Ascending aorta (tissue), 2 donors: ENCODE measurements at regions not wholly inside any gene's neighbourhood (a gene's known extent, or its start where the extent isn't known, plus 50 kb on each side); places are given as distances from the start of the nearest gene placed in this dataset.

Source experiments
- DNase-seq, 2 donors: peaks; one replicate each; pipeline ENCODE4 v3.0.0-alpha.2; 2019; ENCODE audit warnings: low spot score in 2 of 2
- H3K27ac ChIP-seq, 2 donors: fragments of 200-600 bp; sonication (generic); one replicate each; pipeline ENCODE4 v1.5.1; 2016 to 2017; ENCODE audit warnings: mild to moderate bottlenecking in 1 of 2
- H3K27me3 ChIP-seq: fragments of 200-600 bp; sonication (generic); one replicate; pipeline ENCODE4 v1.5.1; 2017
- H3K36me3 ChIP-seq, 2 donors: fragments of 200-600 bp; sonication (generic); one replicate each; pipeline ENCODE4 v1.5.1; 2016
- H3K4me1 ChIP-seq, 2 donors: fragments of 200-600 bp; sonication (generic); one replicate each; pipeline ENCODE4 v1.5.1; 2016 to 2017; ENCODE audit warnings: mild to moderate bottlenecking in 1 of 2
- H3K4me3 ChIP-seq, 2 donors: fragments of 200-600 bp; sonication (generic); one replicate each; pipeline ENCODE4 v1.5.1; 2016 to 2017; ENCODE audit warnings: mild to moderate bottlenecking in 1 of 2
- H3K9me3 ChIP-seq, 2 donors: fragments of 200-600 bp; sonication (generic); one replicate each; pipeline ENCODE4 v1.5.1; 2016
- intact Hi-C: fragments of 100-400 bp; cut with DNase I; formaldehyde crosslinking; loops from one replicate; pipeline ENCODE4 v1.15.1; 2023
- TF ChIP-seq, protein P1 (sequence below), 3 experiments: fragments of 200-600 bp in 2 of 3; fragments of 450-650 bp in 1 of 3; sonication (generic) in 2 of 3; IDR thresholded peaks; one replicate each; pipeline ENCODE4 v1.5.1; 2016 to 2019; ENCODE audit warnings: antibody characterized with exemption in 3 of 3, mild to moderate bottlenecking in 1 of 3, moderate library complexity in 1 of 3

DNA sequence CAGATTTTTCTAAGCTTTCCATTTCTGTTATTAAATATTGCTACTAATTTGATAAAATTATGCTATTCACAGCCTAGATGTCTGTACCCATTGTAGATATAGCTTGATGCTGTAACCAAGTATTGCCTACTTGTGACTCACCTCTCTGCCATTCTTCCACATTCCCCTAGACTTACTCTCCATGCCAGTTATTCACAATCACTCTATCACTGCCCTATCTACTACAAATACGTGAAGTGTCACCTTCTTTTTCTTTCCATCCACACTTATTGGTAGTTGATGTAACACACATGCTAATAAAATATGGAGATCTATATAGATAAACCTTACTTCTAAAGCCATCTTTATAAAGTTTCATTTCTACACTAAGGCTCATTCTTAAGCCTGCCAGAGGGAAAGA lies 179.4 kb upstream of the PACRGL start:
- intact Hi-C loops: no loop called here
- Histone ChIP-seq H3K36me3 (no peaks in the 10 kb centered on the region), H3K9me3 (no peaks in the 10 kb centered on the region), H3K4me3 (no peak overlapping the region), H3K27ac (no peak overlapping the region), H3K27me3 (no peaks in the 10 kb centered on the region), H3K4me1 (no peaks in the 10 kb centered on the region)
- no peak for DNase-seq
- TF ChIP-seq, protein P1, sequence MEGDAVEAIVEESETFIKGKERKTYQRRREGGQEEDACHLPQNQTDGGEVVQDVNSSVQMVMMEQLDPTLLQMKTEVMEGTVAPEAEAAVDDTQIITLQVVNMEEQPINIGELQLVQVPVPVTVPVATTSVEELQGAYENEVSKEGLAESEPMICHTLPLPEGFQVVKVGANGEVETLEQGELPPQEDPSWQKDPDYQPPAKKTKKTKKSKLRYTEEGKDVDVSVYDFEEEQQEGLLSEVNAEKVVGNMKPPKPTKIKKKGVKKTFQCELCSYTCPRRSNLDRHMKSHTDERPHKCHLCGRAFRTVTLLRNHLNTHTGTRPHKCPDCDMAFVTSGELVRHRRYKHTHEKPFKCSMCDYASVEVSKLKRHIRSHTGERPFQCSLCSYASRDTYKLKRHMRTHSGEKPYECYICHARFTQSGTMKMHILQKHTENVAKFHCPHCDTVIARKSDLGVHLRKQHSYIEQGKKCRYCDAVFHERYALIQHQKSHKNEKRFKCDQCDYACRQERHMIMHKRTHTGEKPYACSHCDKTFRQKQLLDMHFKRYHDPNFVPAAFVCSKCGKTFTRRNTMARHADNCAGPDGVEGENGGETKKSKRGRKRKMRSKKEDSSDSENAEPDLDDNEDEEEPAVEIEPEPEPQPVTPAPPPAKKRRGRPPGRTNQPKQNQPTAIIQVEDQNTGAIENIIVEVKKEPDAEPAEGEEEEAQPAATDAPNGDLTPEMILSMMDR (IDR thresholded peaks at IDR 0.05): no peak

DNA sequence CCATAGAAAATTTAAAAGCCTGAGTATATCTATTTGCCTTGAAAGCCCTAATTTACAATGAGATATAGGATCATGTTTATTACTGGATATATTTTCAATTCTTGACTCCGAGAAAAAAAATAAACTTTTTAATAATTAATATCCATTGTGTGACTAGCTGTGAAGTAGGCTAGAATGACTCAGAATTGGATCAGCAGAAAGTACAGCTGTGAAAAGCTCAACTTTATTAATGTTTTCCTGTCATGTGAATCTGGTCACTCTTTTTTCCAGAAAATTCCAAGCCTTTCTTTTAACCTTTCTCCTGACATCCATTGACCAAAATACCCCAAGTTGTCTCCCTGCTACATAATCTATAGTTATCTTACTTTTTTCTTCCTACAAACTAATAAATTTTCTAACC lies 171.8 kb upstream of the PACRGL start:
- no peak for DNase-seq
- TF ChIP-seq, protein P1 (IDR thresholded peaks at IDR 0.05): no peak
- H3K27ac ChIP-seq: no peak overlapping the region
- no peaks in the 10 kb centered on the region for H3K4me1 ChIP-seq
- intact Hi-C loops: no loop called here
- H3K4me3 ChIP-seq: no peak overlapping the region
- H3K36me3 ChIP-seq: peaks cover 0 to 7% of the 10 kb centered on the region in 2 donors
- no peaks in the 10 kb centered on the region for H3K9me3 ChIP-seq
- H3K27me3 ChIP-seq: no peaks in the 10 kb centered on the region

DNA sequence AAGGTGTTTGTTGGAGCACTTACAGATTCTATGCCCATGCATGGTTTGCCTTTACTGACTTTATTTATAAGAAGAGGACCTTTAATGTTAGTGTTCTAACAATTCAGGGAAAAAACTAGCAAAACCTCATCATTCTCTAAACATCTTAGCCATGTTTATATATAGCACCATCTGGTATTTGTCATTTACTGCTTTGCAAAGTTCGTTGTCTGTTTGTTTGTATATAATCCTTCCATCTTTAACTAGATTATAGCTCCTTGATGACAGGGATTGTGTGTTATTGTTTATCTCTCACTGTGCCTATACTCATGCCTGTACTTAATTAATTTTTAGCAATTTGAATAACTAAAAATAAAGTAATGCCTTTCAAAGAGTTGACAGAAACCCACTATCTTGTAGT lies 170.6 kb upstream of the PACRGL start:
- Histone ChIP-seq H3K4me1 (no peaks in the 10 kb centered on the region), H3K36me3 (peaks cover 2 to 7% of the 10 kb centered on the region in 2 donors)
- intact Hi-C loops: no loop called here

DNA sequence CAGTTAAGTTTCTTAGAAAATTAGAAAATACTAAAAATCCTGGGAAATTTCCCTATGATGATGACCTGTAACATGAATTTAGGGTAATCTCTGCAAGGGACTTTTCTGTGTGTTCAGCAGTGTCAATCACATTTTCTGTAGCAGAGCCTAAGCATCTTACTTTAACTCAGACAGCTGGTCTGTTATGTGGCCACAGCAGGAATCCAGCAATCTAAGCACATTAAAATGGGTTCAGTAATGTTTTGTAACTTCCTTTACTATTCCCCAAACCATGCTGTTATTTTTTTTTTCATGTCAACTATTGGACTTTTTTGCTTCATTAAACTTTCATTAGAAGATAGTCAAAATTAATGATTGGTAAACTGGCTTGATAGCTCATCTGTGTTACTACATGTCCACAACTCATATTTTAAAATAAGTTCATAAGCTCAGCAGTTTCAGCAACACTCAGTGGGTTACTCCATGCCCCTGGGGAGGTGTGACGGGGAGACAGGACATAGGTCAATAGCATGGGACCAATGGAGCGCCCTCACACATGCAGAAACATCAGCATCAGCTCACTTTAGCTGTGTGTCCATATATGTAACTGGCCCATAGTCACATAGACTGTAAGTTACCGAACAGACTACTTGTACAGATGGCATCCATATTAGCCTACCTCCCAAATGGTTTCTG lies 168.0 kb upstream of the PACRGL start:
- no peak overlapping the region for H3K27ac ChIP-seq
- TF ChIP-seq, protein P1 (IDR thresholded peaks at IDR 0.05): no peak
- DNase-seq: no peak
- intact Hi-C loops: no loop called here
- no peaks in the 10 kb centered on the region for H3K4me1 ChIP-seq
- H3K36me3 ChIP-seq: peaks cover 3 to 7% of the 10 kb centered on the region in 2 donors
- H3K4me3 ChIP-seq: no peak overlapping the region
- no peaks in the 10 kb centered on the region for H3K9me3 ChIP-seq
- no peaks in the 10 kb centered on the region for H3K27me3 ChIP-seq

More for the DNA sequence above, 170.6 kb upstream of the PACRGL start:
- Histone ChIP-seq H3K27me3 (no peaks in the 10 kb centered on the region), H3K9me3 (no peaks in the 10 kb centered on the region), H3K4me3 (no peak overlapping the region), H3K27ac (no peak overlapping the region)
- DNase-seq: no peak
- TF ChIP-seq, protein P1 (IDR thresholded peaks at IDR 0.05): no peak

DNA sequence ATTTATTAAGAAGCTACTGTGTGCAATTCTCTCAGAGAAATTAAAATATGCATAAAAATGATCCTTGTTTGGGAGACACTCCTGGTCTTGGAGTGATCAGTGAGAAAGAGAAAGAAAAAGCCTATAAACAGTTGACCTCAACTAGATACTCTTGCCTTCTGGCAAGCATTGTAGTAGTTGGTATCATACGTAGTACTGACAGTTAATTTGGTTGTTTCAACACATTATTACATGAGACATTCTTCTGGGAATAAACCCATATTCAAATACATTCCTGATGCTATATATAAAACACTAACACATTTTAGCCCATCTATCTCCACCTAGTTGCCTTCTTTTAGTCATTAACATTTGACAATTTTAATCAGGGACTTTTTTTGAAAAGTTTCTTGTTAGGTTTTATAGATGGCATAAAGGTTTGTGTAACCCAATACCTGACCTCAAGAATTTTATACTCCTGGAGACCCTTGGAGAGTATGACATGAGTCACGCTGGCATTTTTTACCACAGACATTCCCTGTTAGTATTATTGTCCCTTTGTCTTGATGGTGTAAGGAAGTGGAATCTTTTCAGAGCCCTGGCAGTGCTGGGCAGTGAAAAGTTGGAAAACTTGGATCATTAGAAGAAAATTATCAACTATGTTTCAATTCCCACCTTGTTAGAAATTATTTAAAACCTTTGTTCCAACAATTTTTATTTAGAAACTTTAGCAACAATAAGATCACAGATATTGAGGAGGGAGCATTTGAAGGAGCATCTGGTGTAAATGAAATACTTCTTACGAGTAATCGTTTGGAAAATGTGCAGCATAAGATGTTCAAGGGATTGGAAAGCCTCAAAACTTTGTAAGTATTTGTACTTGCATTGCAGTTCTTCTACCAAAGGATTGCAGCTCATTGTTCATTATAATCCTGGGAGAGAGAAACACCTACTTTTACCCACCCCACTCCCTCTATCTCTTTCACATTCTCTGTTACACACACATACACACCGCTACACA lies 167.1 kb upstream of the PACRGL start:
- H3K36me3 ChIP-seq: peaks cover 3 to 7% of the 10 kb centered on the region in 2 donors
- TF ChIP-seq, protein P1 (IDR thresholded peaks at IDR 0.05): no peak
- no peak for DNase-seq

More for the DNA sequence above, 167.1 kb upstream of the PACRGL start:
- H3K4me3 ChIP-seq: no peak overlapping the region
- no peaks in the 10 kb centered on the region for H3K9me3 ChIP-seq
- no peaks in the 10 kb centered on the region for H3K4me1 ChIP-seq
- intact Hi-C loops: no loop called here
- no peaks in the 10 kb centered on the region for H3K27me3 ChIP-seq
- H3K27ac ChIP-seq: no peak overlapping the region
